Limb (tissue), 2 donors: ENCODE measurements at regions not wholly inside any gene's neighbourhood (a gene's known extent, or its start where the extent isn't known, plus 50 kb on each side); places are given as distances from the start of the nearest gene placed in this dataset.

Experiments used
- DNase-seq, 2 donors: peaks; one replicate each; pipeline ENCODE4 v3.0.0-alpha.2; 2016; ENCODE audit errors: extremely low spot score in 2 of 2

GRCh38 chr10:88196291-88196690 lies 332.9 kb downstream of the PTEN start:
- DNase-seq = no peak

GRCh38 chr10:88198023-88198422 lies 334.6 kb downstream of the PTEN start:
- no peak for DNase-seq

DNA sequence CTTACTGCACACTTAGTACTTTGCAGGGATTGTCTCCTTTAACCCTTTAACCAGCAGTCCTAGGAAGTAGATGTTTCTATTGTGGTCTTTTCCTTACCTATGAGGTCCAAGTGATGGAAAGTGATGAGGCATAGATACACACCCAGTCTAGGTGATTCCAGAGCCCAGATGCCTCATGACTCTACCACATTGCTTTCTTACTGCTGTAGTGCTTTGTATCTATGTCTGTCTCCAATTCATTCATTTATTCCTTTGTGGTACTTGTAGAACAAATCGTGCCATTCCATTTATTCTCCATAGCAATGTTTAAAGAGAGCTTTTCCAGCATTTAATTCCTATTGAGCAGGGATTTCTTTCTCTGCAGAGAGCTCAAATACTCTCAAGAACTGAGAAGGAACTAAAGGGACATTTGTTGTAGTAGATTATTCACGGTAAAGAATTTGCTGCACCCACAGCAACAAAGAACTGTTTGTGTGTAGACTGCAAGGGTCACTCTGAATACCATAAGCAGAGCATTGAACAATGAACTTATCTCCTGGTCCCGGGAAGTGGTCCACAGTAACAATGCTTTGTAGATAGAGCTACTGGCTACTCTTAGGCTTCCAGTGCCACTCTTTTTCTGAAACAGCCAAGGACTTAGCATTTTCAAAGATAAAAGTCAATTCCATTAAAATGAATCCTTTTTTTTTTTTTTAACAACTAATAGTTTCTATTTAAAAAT lies 337.0 kb downstream of the PTEN start:
- no peak for DNase-seq

- no peak for DNase-seq
These were observed 342.5 kb downstream of the PTEN start for GRCh38 chr10:88205842-88206446.

DNA sequence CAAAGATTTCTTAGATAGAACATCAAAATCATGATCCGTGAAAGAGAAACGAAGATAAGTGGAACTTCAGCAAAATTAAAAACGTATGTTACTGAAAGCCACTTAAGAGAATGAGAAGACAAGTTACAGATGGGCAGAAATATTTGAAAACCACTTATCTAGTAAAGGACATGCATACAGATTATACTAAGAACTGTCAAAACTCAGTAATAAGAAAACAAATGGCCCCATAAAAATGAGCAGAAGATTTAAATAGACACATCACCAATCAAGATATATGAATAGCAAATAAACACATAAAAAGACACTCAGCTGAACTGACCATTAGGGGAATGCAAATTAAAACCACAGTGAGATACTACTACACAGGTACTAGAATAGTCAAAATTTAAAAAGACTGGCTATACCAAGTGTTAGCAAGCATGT lies 343.7 kb downstream of the PTEN start:
- DNase-seq = no peak

DNA sequence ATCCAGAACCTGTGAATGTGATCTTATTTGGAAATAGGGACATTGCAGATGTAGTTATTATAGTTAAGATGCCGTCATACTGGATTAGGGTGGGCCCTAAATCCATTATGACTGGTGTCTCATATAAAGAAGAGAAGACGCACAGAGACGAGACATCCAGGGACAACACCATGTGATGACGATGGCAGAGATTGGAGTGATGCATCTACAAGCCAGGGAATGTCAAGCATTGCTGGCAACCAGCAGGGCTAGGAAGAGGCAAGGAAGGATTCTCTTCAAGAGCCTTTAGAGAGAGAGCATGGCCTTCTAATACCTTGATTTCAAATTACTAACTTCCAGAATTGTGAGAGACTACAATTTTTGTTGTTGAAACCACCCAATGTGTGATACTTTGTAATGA lies 345.8 kb downstream of the PTEN start:
- no peak for DNase-seq

DNA sequence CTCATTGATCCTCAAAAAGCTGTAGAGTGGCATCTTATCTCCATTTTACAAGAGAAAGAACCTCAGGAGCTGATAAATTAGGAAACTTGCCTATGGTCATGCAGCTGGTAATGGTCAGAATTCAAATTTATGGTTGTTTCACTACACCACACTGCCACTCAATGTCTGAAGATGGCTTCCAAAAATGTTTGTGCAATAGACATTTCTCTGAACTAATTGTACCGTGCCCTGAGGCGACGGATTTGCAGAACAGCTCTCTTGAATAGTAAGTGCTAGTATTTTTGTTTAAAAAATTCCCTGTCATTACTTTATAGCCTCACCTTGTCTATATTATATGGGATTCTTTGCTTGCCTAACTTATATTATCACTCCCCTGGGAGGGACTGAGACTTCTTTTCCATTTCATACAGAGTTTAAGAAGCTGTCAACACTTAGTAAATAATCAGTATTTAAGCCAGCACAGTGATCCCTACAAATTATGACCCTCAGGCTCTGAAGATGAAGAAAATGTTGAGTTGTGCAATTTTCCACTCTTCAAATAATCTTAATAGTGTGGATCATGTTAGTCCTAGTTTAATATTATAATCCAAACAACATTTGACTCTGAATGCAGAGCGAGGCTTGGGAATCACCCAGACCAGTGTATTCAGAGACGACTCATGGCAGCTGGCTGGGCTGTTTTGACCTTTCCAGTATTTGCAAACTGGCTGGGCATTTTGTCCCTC lies 346.6 kb downstream of the PTEN start:
- DNase-seq = no peak

DNA sequence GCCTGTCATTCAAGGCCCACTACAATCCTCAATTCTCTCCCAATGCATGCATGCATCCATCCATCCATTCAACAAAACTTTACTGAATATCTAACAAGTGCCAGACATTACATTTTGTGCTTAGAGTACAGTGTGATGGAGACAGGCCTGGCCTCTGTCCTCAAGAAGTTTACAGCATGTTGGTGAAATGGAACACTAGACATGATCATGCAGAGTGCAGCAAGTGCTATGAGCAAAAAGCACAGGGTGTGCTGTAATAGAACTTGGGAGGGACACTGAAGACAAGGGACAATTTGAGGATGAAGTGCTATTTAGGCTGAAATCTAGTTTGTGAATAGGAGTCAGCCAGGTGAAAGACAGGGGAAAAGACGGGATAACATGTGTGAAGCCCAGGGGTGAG lies 347.8 kb downstream of the PTEN start:
- DNase-seq = no peak

DNA sequence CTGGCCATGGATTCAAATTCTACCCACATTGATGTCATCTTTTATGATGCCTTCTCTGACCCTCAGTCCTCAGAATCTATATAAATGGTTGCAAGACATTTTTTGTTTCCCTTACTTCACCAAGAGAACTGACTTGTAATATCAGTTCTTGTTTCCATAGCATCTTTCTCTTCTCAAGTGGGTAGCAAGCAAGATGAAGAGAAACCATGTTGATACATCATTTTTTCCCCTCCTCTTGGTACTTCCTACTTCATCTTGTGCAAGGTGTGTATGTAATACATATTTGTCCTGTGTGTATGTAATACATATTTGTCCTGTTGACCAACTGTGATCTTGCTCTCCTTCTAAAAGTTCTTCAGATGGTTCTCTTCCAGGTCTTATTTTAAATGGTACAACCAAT lies 348.6 kb downstream of the PTEN start:
- no peak for DNase-seq

- no peak for DNase-seq
These were observed 349.7 kb downstream of the PTEN start for GRCh38 chr10:88213065-88213605.

DNA sequence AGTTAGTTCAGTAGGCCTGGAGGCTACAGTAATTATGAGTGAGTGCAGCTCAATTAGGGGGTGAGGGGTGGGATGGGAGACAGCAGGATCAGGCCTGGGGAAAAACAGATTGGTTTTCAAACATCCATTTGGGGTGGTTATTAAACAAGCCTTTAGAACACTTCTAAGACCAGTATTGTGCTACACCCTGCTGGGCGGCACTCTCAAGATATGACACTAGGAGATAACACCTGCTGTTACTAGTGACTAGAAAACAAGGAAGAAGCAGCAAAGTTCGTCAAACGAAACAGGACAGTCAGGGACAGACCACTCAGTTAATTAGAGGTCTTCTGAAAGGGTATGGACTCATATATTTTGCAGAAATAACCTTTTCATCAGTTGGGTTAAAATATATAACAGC lies 353.6 kb downstream of the PTEN start:
- no peak for DNase-seq

GRCh38 chr10:88218362-88218761 lies 354.9 kb downstream of the PTEN start:
- DNase-seq = no peak

DNA sequence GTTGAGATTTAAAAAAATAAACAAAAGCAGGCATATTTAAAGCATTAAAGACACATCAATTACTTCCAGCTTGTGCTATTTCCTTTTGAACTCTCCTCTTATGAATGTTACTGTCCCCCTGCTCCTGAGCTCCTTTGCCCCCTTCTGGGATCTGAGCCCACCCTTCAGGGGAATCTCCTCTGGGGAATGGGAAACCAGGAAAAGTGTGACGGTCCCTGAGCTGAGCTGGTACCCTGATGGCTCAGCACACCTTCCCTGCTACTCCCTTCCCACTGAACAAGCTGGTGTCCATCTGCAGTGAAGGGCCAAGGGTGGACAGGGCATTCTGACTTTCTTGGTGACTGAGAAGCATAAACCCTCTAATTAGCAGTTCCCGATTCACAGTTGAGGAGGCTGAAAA lies 356.3 kb downstream of the PTEN start:
- no peak for DNase-seq

- DNase-seq = no peak
These were observed 357.9 kb downstream of the PTEN start for GRCh38 chr10:88221010-88221973.

DNA sequence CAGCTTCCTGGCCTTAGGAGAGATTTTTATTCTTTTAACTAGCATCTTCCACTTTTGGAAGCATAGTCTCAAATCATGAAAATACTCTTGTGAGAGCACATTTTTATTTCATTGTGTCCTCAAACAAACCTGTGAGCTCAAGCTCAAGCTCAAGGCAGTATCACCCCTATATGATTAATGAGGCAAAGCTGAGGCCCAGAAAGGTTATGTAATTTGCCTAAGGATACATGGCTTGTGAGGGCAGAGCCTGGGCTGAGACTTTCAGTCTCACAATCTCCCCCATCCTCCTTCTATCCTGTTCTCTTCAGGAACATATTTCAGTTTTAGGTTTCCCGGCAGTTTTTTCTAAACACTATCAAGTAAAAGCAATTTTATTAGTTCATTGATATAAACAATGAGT lies 359.5 kb downstream of the PTEN start:
- no peak for DNase-seq
